Neural cell (in vitro differentiated cells): ENCODE measurements at regions not wholly inside any gene's neighbourhood (a gene's known extent, or its start where the extent isn't known, plus 50 kb on each side); places are given as distances from the start of the nearest gene placed in this dataset.

Experiments
- H2AFZ ChIP-seq: fragments of 200-600, 300-800 bp; sonication (generic), shearing (Covaris generic); 2 replicates; pipeline ENCODE4 v1.6.0; 2014; ENCODE audit warnings: low read depth, mild to moderate bottlenecking, antibody characterized with exemption, low read length, moderate library complexity
- H3F3A ChIP-seq: fragments of 200-600 bp; shearing (Covaris generic); 2 replicates; pipeline ENCODE4 v1.6.1; 2016; ENCODE audit warnings: mild to moderate bottlenecking, moderate library complexity, mixed read lengths, antibody characterized with exemption, low read length; ENCODE audit not compliant: insufficient read depth, poor library complexity, severe bottlenecking
- H3K27ac ChIP-seq: fragments of 200-600, 300-800 bp; sonication (generic), shearing (Covaris generic); 2 replicates; pipeline ENCODE4 v1.5.1; 2014; ENCODE audit warnings: mild to moderate bottlenecking, low read length, moderate library complexity
- H3K27me3 ChIP-seq: fragments of 300-800, 200-600 bp; sonication (generic), shearing (Covaris generic); 2 replicates; pipeline ENCODE4 v1.6.0; 2014; ENCODE audit warnings: mild to moderate bottlenecking, low read depth, low read length, moderate library complexity; ENCODE audit not compliant: insufficient read depth
- H3K36me3 ChIP-seq: fragments of 300-800, 200-600 bp; sonication (generic), shearing (Covaris generic); 2 replicates; pipeline ENCODE4 v1.5.1; 2014; ENCODE audit warnings: mild to moderate bottlenecking, antibody characterized with exemption, low read length, moderate library complexity; ENCODE audit not compliant: insufficient read depth
- H3K4me2 ChIP-seq: fragments of 300-800, 200-600 bp; sonication (generic), shearing (Covaris generic); 2 replicates; pipeline ENCODE4 v1.6.0; 2014; ENCODE audit warnings: mild to moderate bottlenecking, low read length
- H3K4me3 ChIP-seq: fragments of 300-800, 200-600 bp; sonication (generic), shearing (Covaris generic); 2 replicates; pipeline ENCODE4 v1.5.1; 2014; ENCODE audit warnings: mild to moderate bottlenecking, low read length, moderate library complexity
- H3K79me2 ChIP-seq: fragments of 200-600 bp; shearing (Covaris generic); replicated peaks from 2 replicates; pipeline ENCODE4 v1.6.0; 2014; ENCODE audit warnings: mild to moderate bottlenecking, low read length, moderate library complexity; ENCODE audit not compliant: insufficient read depth
- H3K9ac ChIP-seq: fragments of 300-800, 200-600 bp; sonication (generic), shearing (Covaris generic); 2 replicates; pipeline ENCODE4 v1.6.1; 2016; ENCODE audit warnings: mild to moderate bottlenecking, low read length, mixed read lengths
- H3K9me2 ChIP-seq: fragments of 200-600 bp; shearing (Covaris generic); 2 replicates; pipeline ENCODE4 v1.6.1; 2016; ENCODE audit warnings: mild to moderate bottlenecking, low read length, mixed read lengths; ENCODE audit not compliant: insufficient read depth
- H3K9me3 ChIP-seq: fragments of 200-600, 300-800 bp; sonication (generic), shearing (Covaris generic); 2 replicates; pipeline ENCODE4 v1.6.1; 2016; ENCODE audit warnings: mild to moderate bottlenecking, mixed run types, low read length, moderate library complexity, mixed read lengths
- H4K20me1 ChIP-seq: fragments of 200-600 bp; shearing (Covaris generic); 2 replicates; pipeline ENCODE4 v1.6.1; 2016; ENCODE audit warnings: mild to moderate bottlenecking, mixed run types; ENCODE audit not compliant: insufficient read depth
- CTCF ChIP-seq: fragments of 450-650 bp; IDR thresholded peaks from 2 replicates; pipeline ENCODE4 v1.5.1; 2014; ENCODE audit warnings: antibody characterized with exemption, mild to moderate bottlenecking, moderate library complexity; ENCODE audit not compliant: poor library complexity, severe bottlenecking
- EP300 ChIP-seq: fragments of 450-650 bp; conservative IDR thresholded peaks from 2 replicates; pipeline ENCODE4 v1.6.1; 2014; ENCODE audit warnings: antibody characterized with exemption, mild to moderate bottlenecking, moderate library complexity; ENCODE audit not compliant: poor library complexity, severe bottlenecking
- EZH2 ChIP-seq: fragments of 200-600, 300-800 bp; shearing (Covaris generic), sonication (generic); IDR thresholded peaks from 2 replicates; pipeline ENCODE4 v1.6.1; 2014; ENCODE audit warnings: antibody characterized with exemption, low read length, borderline replicate concordance, mild to moderate bottlenecking; ENCODE audit not compliant: insufficient read depth, poor library complexity, severe bottlenecking
- MXI1 ChIP-seq: fragments of 450-650 bp; conservative IDR thresholded peaks from 2 replicates; pipeline ENCODE4 v1.6.1; 2014; ENCODE audit warnings: antibody characterized with exemption, mild to moderate bottlenecking; ENCODE audit not compliant: poor library complexity, severe bottlenecking
- POLR2AphosphoS5 ChIP-seq: IDR thresholded peaks from 2 replicates; pipeline ENCODE4 v1.6.1; 2012
- RAD21 ChIP-seq: fragments of 450-650 bp; conservative IDR thresholded peaks from 2 replicates; pipeline ENCODE4 v1.6.1; 2014; ENCODE audit warnings: antibody characterized with exemption, mild to moderate bottlenecking, moderate library complexity
- SMC3 ChIP-seq: fragments of 450-650 bp; conservative IDR thresholded peaks from 2 replicates; pipeline ENCODE4 v1.6.1; 2014; ENCODE audit warnings: antibody characterized with exemption, mild to moderate bottlenecking, moderate library complexity; ENCODE audit not compliant: poor library complexity
- TAF1 ChIP-seq: IDR thresholded peaks from 2 replicates; pipeline ENCODE4 v1.6.1; 2012; ENCODE audit warnings: low read depth
- TF ChIP-seq, protein P1 (sequence below): IDR thresholded peaks from 2 replicates; pipeline ENCODE4 v1.6.1; 2012; ENCODE audit warnings: borderline replicate concordance

DNA sequence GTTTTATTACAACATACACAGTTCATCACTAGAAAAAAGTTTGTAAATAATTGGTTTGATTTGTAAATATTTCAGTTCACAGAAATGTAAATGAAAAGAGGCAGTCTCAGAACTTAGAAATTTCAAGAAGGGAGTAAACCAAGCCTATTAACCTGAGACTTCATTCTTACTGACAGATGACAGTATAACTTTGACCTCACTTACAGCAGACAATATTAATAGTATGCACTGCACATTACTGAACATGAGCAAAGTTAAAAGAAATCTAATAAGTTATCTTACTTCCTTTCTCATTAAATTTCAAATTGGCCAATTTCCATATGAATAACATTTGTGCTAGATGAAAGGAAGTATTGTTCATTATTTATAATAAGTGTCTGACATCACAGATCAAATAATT is 235.8 kb downstream of the SLC6A15 start:
- H2AFZ ChIP-seq = no peak overlapping the region
- H3K36me3 ChIP-seq = no peaks in the 10 kb centered on the region
- H3K4me2 ChIP-seq = no peak overlapping the region
- H3K9ac ChIP-seq = no peak overlapping the region
- no peak for TF ChIP-seq TAF1
- no peak for TF ChIP-seq RAD21
- TF ChIP-seq SMC3 = no peak
- TF ChIP-seq, protein P1, sequence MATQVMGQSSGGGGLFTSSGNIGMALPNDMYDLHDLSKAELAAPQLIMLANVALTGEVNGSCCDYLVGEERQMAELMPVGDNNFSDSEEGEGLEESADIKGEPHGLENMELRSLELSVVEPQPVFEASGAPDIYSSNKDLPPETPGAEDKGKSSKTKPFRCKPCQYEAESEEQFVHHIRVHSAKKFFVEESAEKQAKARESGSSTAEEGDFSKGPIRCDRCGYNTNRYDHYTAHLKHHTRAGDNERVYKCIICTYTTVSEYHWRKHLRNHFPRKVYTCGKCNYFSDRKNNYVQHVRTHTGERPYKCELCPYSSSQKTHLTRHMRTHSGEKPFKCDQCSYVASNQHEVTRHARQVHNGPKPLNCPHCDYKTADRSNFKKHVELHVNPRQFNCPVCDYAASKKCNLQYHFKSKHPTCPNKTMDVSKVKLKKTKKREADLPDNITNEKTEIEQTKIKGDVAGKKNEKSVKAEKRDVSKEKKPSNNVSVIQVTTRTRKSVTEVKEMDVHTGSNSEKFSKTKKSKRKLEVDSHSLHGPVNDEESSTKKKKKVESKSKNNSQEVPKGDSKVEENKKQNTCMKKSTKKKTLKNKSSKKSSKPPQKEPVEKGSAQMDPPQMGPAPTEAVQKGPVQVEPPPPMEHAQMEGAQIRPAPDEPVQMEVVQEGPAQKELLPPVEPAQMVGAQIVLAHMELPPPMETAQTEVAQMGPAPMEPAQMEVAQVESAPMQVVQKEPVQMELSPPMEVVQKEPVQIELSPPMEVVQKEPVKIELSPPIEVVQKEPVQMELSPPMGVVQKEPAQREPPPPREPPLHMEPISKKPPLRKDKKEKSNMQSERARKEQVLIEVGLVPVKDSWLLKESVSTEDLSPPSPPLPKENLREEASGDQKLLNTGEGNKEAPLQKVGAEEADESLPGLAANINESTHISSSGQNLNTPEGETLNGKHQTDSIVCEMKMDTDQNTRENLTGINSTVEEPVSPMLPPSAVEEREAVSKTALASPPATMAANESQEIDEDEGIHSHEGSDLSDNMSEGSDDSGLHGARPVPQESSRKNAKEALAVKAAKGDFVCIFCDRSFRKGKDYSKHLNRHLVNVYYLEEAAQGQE = no peak
- no peak for TF ChIP-seq CTCF
- no peak for TF ChIP-seq EZH2
- TF ChIP-seq MXI1 = no peak
- H3K9me3 ChIP-seq = no peaks in the 10 kb centered on the region
- no peaks in the 10 kb centered on the region for H3K9me2 ChIP-seq
- H3F3A ChIP-seq = no peaks in the 10 kb centered on the region
- H3K27ac ChIP-seq = no peak overlapping the region
- no peak overlapping the region for H3K4me3 ChIP-seq
- no peaks in the 10 kb centered on the region for H3K27me3 ChIP-seq
- no peaks in the 10 kb centered on the region for H4K20me1 ChIP-seq
- no peaks in the 10 kb centered on the region for H3K79me2 ChIP-seq

GRCh38 chr12:84661786-84662185 is 250.8 kb downstream of the SLC6A15 start:
- Histone ChIP-seq H3K9me2 (no peaks in the 10 kb centered on the region), H4K20me1 (no peaks in the 10 kb centered on the region), H3K9me3 (no peaks in the 10 kb centered on the region), H3K9ac (no peak overlapping the region), H3K4me3 (no peak overlapping the region), H3K27ac (no peak overlapping the region), H3K36me3 (no peaks in the 10 kb centered on the region), H3K27me3 (no peaks in the 10 kb centered on the region), H2AFZ (no peak overlapping the region), H3K79me2 (no peaks in the 10 kb centered on the region), H3F3A (peaks cover 4% of the 10 kb centered on the region), H3K4me2 (no peak overlapping the region)
- TF ChIP-seq CTCF (no peak), MXI1 (no peak), EP300 (no peak), SMC3 (no peak), EZH2 (no peak), RAD21 (no peak), POLR2AphosphoS5 (no peak), TAF1 (no peak)
- TF ChIP-seq, protein P1 = no peak
